HG03354 (cell line): ENCODE measurements at regions not wholly inside any gene's neighbourhood (a gene's known extent, or its start where the extent isn't known, plus 50 kb on each side); places are given as distances from the start of the nearest gene placed in this dataset.

Source experiments
- ATAC-seq: cut with Tn5 transposase; IDR thresholded peaks from one replicate; pipeline ENCODE4 v1.9.1; 2021; ENCODE audit warnings: mild to moderate bottlenecking; ENCODE audit not compliant: unreplicated experiment, poor library complexity, severe bottlenecking

- no peak for ATAC-seq
These were observed 404.8 kb upstream of the THBS1 start for GRCh38 chr15:39176030-39176429.

DNA sequence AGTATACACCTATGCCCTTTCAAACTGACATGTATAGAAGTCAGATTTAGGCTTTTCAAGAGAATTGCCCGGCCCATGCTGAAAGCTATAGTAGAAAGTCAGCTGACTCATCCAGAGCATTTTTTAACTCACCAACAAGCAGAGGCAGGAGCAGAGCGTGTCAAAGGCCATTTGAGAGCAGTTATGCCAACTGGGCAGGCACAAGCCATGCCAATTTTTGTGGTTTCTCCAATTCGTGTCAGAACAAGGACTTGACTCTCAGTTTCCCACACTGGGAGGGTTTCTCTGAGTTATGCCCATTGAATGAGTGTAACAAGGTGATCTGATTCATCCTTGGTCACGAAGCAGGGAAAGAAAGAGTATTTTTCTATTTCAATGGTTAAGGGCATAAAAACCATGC is 403.3 kb upstream of the THBS1 start:
- no peak for ATAC-seq

- ATAC-seq: no peak
These were observed 400.8 kb upstream of the THBS1 start for GRCh38 chr15:39180030-39180429.

GRCh38 chr15:39180483-39180933 is 400.4 kb upstream of the THBS1 start:
- ATAC-seq: no peak

DNA sequence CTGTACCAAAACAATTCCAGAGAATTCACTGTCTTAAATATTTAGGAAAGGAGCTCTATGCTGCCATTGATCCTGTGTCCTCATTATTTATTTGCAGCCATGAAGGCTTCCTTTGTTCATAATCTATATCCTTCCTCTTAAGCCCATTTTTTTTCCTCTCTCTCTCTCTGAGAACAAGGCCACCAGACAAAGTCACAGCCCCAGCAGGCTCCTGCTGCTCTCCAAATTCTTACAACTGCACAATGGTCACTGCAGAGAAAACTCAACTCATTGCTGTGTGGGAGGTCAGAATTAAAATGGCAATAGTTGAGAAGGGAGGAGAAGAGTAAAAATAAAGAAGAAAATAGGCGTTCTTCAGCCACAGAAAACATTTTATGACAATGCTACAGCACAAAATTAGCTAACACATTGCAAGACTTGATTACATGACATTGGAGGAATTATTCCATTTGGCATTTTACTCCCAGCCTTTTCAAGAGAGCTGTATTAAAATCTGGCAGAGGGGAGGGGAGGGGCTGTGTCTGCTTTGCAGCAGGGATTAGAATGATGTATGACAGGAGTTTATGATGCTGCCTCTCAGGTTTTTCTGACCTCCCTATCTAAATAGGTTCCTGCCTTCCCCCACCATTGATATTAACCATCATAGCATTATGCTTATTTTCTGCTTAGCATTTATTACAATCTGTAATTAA is 399.7 kb upstream of the THBS1 start:
- no peak for ATAC-seq

DNA sequence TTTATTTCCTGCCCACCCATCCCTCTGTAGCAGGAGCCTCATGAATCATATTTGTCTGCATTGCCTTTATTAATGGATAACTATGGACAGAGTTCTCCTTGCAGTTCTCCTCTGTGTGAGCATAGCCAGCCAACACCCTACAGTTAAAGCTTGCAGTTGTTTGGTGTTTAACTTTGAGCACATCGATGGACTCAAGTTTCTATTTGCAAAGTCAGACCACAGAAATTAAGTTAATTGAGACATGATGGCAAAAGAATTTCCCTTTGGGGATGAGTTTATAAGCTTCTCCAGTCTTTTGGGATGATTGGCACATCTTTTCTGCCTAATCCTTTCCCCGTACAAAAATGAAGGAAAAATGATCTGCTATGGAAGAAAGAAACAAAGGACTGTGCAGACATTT is 398.9 kb upstream of the THBS1 start:
- ATAC-seq: no peak

- ATAC-seq: no peak
These were observed 397.6 kb upstream of the THBS1 start for GRCh38 chr15:39183164-39183881.

- ATAC-seq: no peak
These were observed 396.0 kb upstream of the THBS1 start for GRCh38 chr15:39184701-39185390.

DNA sequence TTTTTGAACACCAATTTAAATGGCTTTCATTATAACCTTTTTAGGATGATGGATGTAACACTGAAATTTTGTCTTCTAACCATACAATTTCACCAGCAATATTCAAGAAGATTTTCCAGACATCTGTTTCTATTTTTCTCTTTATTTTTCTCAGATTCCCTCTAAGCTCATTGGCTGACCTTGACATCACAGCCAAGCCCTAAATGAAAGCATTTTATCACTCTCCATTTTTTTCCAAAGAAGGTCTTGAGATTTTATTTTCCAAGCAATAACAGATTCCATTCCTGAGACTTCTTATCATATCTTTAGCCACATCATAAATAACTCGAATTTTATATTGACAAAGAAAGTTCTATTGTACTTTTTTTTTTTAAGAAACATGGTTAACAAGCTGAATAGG is 392.6 kb upstream of the THBS1 start:
- ATAC-seq: no peak

- no peak for ATAC-seq
These were observed 391.9 kb upstream of the THBS1 start for GRCh38 chr15:39188930-39189329.

GRCh38 chr15:39191871-39192291 is 389.0 kb upstream of the THBS1 start:
- no peak for ATAC-seq

GRCh38 chr15:39192351-39192750 is 388.5 kb upstream of the THBS1 start:
- ATAC-seq: no peak

GRCh38 chr15:39192979-39193560 is 387.8 kb upstream of the THBS1 start:
- ATAC-seq: no peak

GRCh38 chr15:39193611-39194010 is 387.3 kb upstream of the THBS1 start:
- ATAC-seq: no peak

- no peak for ATAC-seq
These were observed 386.6 kb upstream of the THBS1 start for GRCh38 chr15:39194106-39194830.

GRCh38 chr15:39195961-39196486 is 384.9 kb upstream of the THBS1 start:
- ATAC-seq: no peak

GRCh38 chr15:39198044-39199000 is 382.6 kb upstream of the THBS1 start:
- no peak for ATAC-seq

DNA sequence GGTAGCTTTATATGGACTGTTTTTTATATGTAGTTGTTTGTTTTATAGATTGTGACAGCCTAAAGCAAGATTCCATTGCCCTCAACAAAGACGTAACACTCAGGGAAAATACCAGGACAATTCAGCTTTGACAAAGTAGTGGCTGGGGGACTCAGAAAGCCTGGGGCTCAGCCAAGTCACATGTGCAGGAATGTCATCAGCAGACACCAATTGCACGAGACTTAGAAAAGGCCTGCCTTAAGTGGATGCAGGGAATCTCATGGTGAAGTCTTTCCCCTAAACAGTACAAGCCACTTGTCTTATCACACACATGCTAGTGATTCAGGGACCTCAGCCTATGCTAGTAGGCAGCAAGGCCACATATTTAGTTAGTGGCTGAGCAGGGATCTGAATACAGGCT is 381.8 kb upstream of the THBS1 start:
- no peak for ATAC-seq

DNA sequence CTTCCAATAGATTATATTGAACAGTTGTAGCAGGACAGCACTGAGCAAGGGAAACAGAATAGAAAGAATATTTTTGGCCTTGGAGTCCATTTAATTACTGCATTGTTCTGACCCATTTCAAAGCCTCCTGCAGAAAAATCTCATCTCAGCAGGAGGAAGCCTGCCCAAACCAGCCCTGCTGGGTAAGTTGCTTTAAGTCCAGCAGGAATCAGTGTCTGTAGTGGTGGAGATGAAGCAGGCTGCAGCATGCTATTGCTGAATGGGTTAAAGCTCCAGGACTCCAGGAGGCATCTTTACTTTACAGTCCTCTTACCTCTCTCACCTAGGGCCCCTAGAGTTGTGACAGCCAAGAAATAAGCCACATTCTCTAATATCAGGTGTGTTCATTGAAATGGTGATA is 380.3 kb upstream of the THBS1 start:
- ATAC-seq: no peak
